H9 (cell line): ENCODE measurements at regions not wholly inside any gene's neighbourhood (a gene's known extent, or its start where the extent isn't known, plus 50 kb on each side); places are given as distances from the start of the nearest gene placed in this dataset.

Experiments
- DNase-seq: peaks from one replicate; pipeline ENCODE4 v3.0.0-alpha.2; 2017
- H2AFZ ChIP-seq: one replicate; pipeline ENCODE4 v1.6.1; 2013; ENCODE audit warnings: mild to moderate bottlenecking, low read length, control low read depth, moderate library complexity
- H2AK5ac ChIP-seq: 2 replicates; pipeline ENCODE4 v1.6.1; 2013; ENCODE audit warnings: low read length, control low read depth, mixed read lengths; ENCODE audit not compliant: insufficient read length
- H2BK120ac ChIP-seq: one replicate; pipeline ENCODE4 v1.6.1; 2013; ENCODE audit warnings: low read depth, mild to moderate bottlenecking, low read length, control low read depth, inconsistent platforms; ENCODE audit not compliant: poor library complexity, severe bottlenecking
- H2BK12ac ChIP-seq: 2 replicates; pipeline ENCODE4 v1.6.1; 2013; ENCODE audit warnings: low read length, control low read depth, mixed read lengths, low read depth; ENCODE audit not compliant: insufficient read length
- H2BK15ac ChIP-seq: 2 replicates; pipeline ENCODE4 v1.6.1; 2013; ENCODE audit warnings: low read depth, low read length, control low read depth
- H2BK20ac ChIP-seq: one replicate; pipeline ENCODE4 v1.6.1; 2013; ENCODE audit warnings: low read depth, mild to moderate bottlenecking, low read length, control low read depth, inconsistent platforms; ENCODE audit not compliant: poor library complexity, severe bottlenecking
- H2BK5ac ChIP-seq: 2 replicates; pipeline ENCODE4 v1.6.1; 2013; ENCODE audit warnings: low read length, control low read depth, mixed read lengths; ENCODE audit not compliant: insufficient read length
- H3K14ac ChIP-seq: 2 replicates; pipeline ENCODE4 v1.6.1; 2013; ENCODE audit warnings: low read length, control low read depth; ENCODE audit not compliant: insufficient read depth
- H3K18ac ChIP-seq: 2 replicates; pipeline ENCODE4 v1.6.1; 2013; ENCODE audit warnings: low read depth, mild to moderate bottlenecking, mixed read lengths, low read length, control low read depth; ENCODE audit not compliant: insufficient read length
- H3K23ac ChIP-seq: 2 replicates; pipeline ENCODE4 v1.6.1; 2013; ENCODE audit warnings: low read length, control low read depth, mixed read lengths, low read depth; ENCODE audit not compliant: insufficient read length
- H3K23me2 ChIP-seq: 2 replicates; pipeline ENCODE4 v1.6.1; 2013; ENCODE audit warnings: low read depth, mild to moderate bottlenecking, mixed read lengths, low read length, control low read depth; ENCODE audit not compliant: insufficient read length, poor library complexity, severe bottlenecking
- H3K27ac ChIP-seq: 2 replicates; pipeline ENCODE4 v1.5.1; 2013; ENCODE audit warnings: low read length, control low read depth, mixed read lengths, low read depth; ENCODE audit not compliant: insufficient read length
- H3K27me3 ChIP-seq: 2 replicates; pipeline ENCODE4 v1.6.1; 2013; ENCODE audit warnings: low read length, control low read depth, inconsistent platforms; ENCODE audit not compliant: insufficient read depth
- H3K4ac ChIP-seq: 2 replicates; pipeline ENCODE4 v1.6.1; 2013; ENCODE audit warnings: low read depth, mild to moderate bottlenecking, control low read depth, inconsistent platforms, low read length, moderate library complexity
- H3K4me1 ChIP-seq: 2 replicates; pipeline ENCODE4 v1.6.1; 2013; ENCODE audit warnings: low read length, control low read depth, inconsistent platforms; ENCODE audit not compliant: insufficient read depth
- H3K4me2 ChIP-seq: 2 replicates; pipeline ENCODE4 v1.6.1; 2013; ENCODE audit warnings: low read length, control low read depth, mixed read lengths; ENCODE audit not compliant: insufficient read length, insufficient read depth
- H3K56ac ChIP-seq: 2 replicates; pipeline ENCODE4 v1.6.1; 2013; ENCODE audit warnings: low read depth, mild to moderate bottlenecking, mixed read lengths, low read length, control low read depth; ENCODE audit not compliant: insufficient read length
- H3K79me1 ChIP-seq: 2 replicates; pipeline ENCODE4 v1.6.1; 2013; ENCODE audit warnings: low read depth, mild to moderate bottlenecking, moderate library complexity, low read length, control low read depth, inconsistent platforms; ENCODE audit not compliant: insufficient read depth, poor library complexity, severe bottlenecking
- H3K79me2 ChIP-seq: 2 replicates; pipeline ENCODE4 v1.6.1; 2013; ENCODE audit warnings: low read length, control low read depth, inconsistent platforms; ENCODE audit not compliant: insufficient read depth
- H3K9ac ChIP-seq: 2 replicates; pipeline ENCODE4 v1.6.1; 2013; ENCODE audit warnings: low read length, control low read depth, mixed read lengths; ENCODE audit not compliant: insufficient read length; ENCODE audit errors: extremely low read depth
- H3K9me3 ChIP-seq: one replicate; pipeline ENCODE4 v1.6.1; 2013; ENCODE audit warnings: low read depth, low read length, inconsistent platforms; ENCODE audit not compliant: control insufficient read depth
- H3T11ph ChIP-seq: one replicate; pipeline ENCODE4 v1.6.1; 2013; ENCODE audit warnings: mild to moderate bottlenecking, low read length, control low read depth, inconsistent platforms
- H4K20me1 ChIP-seq: one replicate; pipeline ENCODE4 v1.6.1; 2013; ENCODE audit not compliant: control insufficient read depth, insufficient read length, insufficient read depth
- H4K5ac ChIP-seq: 2 replicates; pipeline ENCODE4 v1.6.1; 2013; ENCODE audit warnings: low read depth, mild to moderate bottlenecking, mixed read lengths, low read length, control low read depth; ENCODE audit not compliant: insufficient read length
- H4K8ac ChIP-seq: replicated peaks from 2 replicates; pipeline ENCODE4 v1.6.1; 2013; ENCODE audit warnings: low read length, control low read depth, mixed read lengths, low read depth; ENCODE audit not compliant: insufficient read length
- H4K91ac ChIP-seq: 2 replicates; pipeline ENCODE4 v1.6.1; 2013; ENCODE audit warnings: low read depth, mild to moderate bottlenecking, moderate library complexity, mixed read lengths, low read length, control low read depth; ENCODE audit not compliant: insufficient read length
- H3K27ac Mint-ChIP-seq, 3 experiments: 2 replicates in 2 of 3; 3 replicates in 1 of 3; pipeline ENCODE4 v1.8.0; 2020 to 2021; ENCODE audit warnings: mixed read lengths in 3 of 3, mild to moderate bottlenecking in 1 of 3, moderate library complexity in 1 of 3
- H3K27me3 Mint-ChIP-seq: 2 replicates; pipeline ENCODE4 v1.8.0; 2021; ENCODE audit warnings: low read depth, mild to moderate bottlenecking, moderate library complexity, mixed read lengths
- H3K36me3 Mint-ChIP-seq, 3 experiments: 2 replicates in 2 of 3; 3 replicates in 1 of 3; pipeline ENCODE4 v1.8.0; 2020 to 2021; ENCODE audit warnings: low read depth in 3 of 3, mixed read lengths in 3 of 3; ENCODE audit not compliant: insufficient read depth in 1 of 3
- H3K4me1 Mint-ChIP-seq, 2 experiments: 2 replicates each; pipeline ENCODE4 v1.8.0; 2020; ENCODE audit warnings: mixed read lengths in 2 of 2
- H3K4me3 Mint-ChIP-seq, 2 experiments: 2 replicates in 1 of 2; 3 replicates in 1 of 2; pipeline ENCODE4 v1.8.0; 2020 to 2021; ENCODE audit warnings: mild to moderate bottlenecking in 2 of 2, mixed read lengths in 2 of 2, moderate library complexity in 1 of 2
- H3K9me3 Mint-ChIP-seq, 2 experiments: 2 replicates in 1 of 2; 3 replicates in 1 of 2; pipeline ENCODE4 v1.8.0; 2020; ENCODE audit warnings: mild to moderate bottlenecking in 2 of 2, mixed read lengths in 2 of 2, moderate library complexity in 1 of 2
- WGBS: extraction: QIAGEN DNeasy Blood & Tissue Kit; methylation state at CpG from one replicate; pipeline ENCODE4 v1.1.7; 2013; ENCODE audit warnings: missing lambda C conversion rate, low lambda C conversion rate, mixed read lengths; ENCODE audit not compliant: insufficient read length; ENCODE audit errors: extremely low coverage; 5-methylcytosine and 5-hydroxymethylcytosine counted together
- TF ChIP-seq, protein P1 (sequence below): fragments of 200-600 bp; sonication (generic); conservative IDR thresholded peaks from 3 replicates; pipeline ENCODE4 v1.8.0; 2021; ENCODE audit warnings: antibody characterized with exemption, mild to moderate bottlenecking

DNA sequence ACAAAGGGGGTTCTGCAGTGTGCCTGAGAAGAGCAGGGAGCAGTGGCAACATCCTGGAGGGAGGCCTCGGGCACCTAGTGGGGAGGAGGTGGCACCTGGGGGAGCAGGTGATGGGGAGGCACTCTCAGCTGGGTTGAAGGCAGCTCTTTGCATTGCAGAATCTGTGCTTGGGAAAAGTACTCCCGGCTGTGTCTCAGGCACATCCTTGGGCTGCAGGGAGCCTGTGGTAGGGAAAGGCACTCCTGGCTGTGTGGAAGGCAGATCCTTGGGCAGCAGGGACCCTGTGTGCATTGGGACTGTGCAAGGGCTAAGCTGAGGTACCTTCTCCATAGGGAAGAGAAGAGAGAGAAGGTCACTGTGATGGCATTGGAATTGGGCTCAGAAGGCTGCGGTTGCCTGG, 52.8 kb upstream of the ANTXRL start:
- H3K4me3 Mint-ChIP-seq = no peak overlapping the region
- Histone ChIP-seq H3K4me1 (no peaks in the 10 kb centered on the region), H2AK5ac (no peak overlapping the region), H3K9ac (no peak overlapping the region), H3K9me3 (no peaks in the 10 kb centered on the region), H3K18ac (no peak overlapping the region), H4K5ac (no peak overlapping the region), H4K8ac (no peak overlapping the region), H3K27me3 (no peaks in the 10 kb centered on the region), H2BK15ac (no peak overlapping the region), H3K56ac (no peak overlapping the region), H2BK12ac (no peak overlapping the region), H4K20me1 (no peaks in the 10 kb centered on the region), H2AFZ (no peak overlapping the region), H2BK120ac (no peak overlapping the region), H3K23me2 (no peaks in the 10 kb centered on the region), H3K79me2 (no peaks in the 10 kb centered on the region), H3K27ac (no peak overlapping the region), H3T11ph (no peak overlapping the region), H2BK5ac (no peak overlapping the region), H3K4ac (no peak overlapping the region), H3K14ac (no peak overlapping the region), H3K79me1 (no peaks in the 10 kb centered on the region), H3K23ac (no peak overlapping the region), H3K4me2 (no peak overlapping the region), H2BK20ac (no peak overlapping the region), H4K91ac (no peak overlapping the region)
- peak overlapping the region in 1 of 3 experiments; percentile 66; a peak in 1 of 7 replicates for H3K27ac Mint-ChIP-seq
- peak; percentile 21 for DNase-seq
- TF ChIP-seq, protein P1, sequence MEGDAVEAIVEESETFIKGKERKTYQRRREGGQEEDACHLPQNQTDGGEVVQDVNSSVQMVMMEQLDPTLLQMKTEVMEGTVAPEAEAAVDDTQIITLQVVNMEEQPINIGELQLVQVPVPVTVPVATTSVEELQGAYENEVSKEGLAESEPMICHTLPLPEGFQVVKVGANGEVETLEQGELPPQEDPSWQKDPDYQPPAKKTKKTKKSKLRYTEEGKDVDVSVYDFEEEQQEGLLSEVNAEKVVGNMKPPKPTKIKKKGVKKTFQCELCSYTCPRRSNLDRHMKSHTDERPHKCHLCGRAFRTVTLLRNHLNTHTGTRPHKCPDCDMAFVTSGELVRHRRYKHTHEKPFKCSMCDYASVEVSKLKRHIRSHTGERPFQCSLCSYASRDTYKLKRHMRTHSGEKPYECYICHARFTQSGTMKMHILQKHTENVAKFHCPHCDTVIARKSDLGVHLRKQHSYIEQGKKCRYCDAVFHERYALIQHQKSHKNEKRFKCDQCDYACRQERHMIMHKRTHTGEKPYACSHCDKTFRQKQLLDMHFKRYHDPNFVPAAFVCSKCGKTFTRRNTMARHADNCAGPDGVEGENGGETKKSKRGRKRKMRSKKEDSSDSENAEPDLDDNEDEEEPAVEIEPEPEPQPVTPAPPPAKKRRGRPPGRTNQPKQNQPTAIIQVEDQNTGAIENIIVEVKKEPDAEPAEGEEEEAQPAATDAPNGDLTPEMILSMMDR = no peak
- no CpG with 5 or more reads among the region's 3 CpGs for WGBS
- no peaks in the 10 kb centered on the region for H3K36me3 Mint-ChIP-seq
- H3K9me3 Mint-ChIP-seq = no peaks in the 10 kb centered on the region; a peak in 3 of 5 replicates
- H3K27me3 Mint-ChIP-seq = peaks cover 5% of the 10 kb centered on the region; the same call in 1 of the 2 replicates
- H3K4me1 Mint-ChIP-seq = peaks cover 1% of the 10 kb centered on the region in 2 experiments; a peak in 1 of 4 replicates
